NT2/D1 (cell line): ENCODE measurements at regions not wholly inside any gene's neighbourhood (a gene's known extent, or its start where the extent isn't known, plus 50 kb on each side); places are given as distances from the start of the nearest gene placed in this dataset.
"Not testable (repeated sequence)": the region's sequence is repeated elsewhere in the genome, so short reads cannot be mapped to it uniquely, and the experiment has no call there.

ENCODE experiments used
- DNase-seq: peaks from one replicate; pipeline ENCODE4 v3.0.0-alpha.2; 2011; ENCODE audit warnings: low read depth, low spot score
- H3K27me3 ChIP-seq: 2 replicates; pipeline ENCODE4 v1.6.0; 2011; ENCODE audit warnings: mild to moderate bottlenecking; ENCODE audit not compliant: insufficient read length, insufficient read depth
- H3K36me3 ChIP-seq: 2 replicates; pipeline ENCODE4 v1.6.1; 2011; ENCODE audit warnings: mild to moderate bottlenecking, low read length, mixed read lengths; ENCODE audit not compliant: insufficient read depth, insufficient read length
- H3K4me1 ChIP-seq: 2 replicates; pipeline ENCODE4 v1.5.1; 2011; ENCODE audit not compliant: insufficient read depth, insufficient read length
- H3K4me3 ChIP-seq: 2 replicates; pipeline ENCODE4 v1.5.1; 2011; ENCODE audit warnings: low read depth; ENCODE audit not compliant: insufficient read length
- H3K9ac ChIP-seq: 2 replicates; pipeline ENCODE4 v1.6.0; 2011; ENCODE audit warnings: low read depth; ENCODE audit not compliant: insufficient read length
- H3K9me3 ChIP-seq: 2 replicates; pipeline ENCODE4 v1.5.1; 2011; ENCODE audit warnings: mild to moderate bottlenecking, low read length; ENCODE audit not compliant: insufficient read depth
- SUZ12 ChIP-seq: IDR thresholded peaks from 2 replicates; pipeline ENCODE4 v1.6.1; 2011; ENCODE audit not compliant: insufficient read length, insufficient read depth; ENCODE audit errors: extremely low read depth
- YY1 ChIP-seq: IDR thresholded peaks from 2 replicates; pipeline ENCODE4 v1.6.1; 2011; ENCODE audit not compliant: insufficient read length, insufficient read depth
- ZNF274 ChIP-seq: IDR thresholded peaks from 2 replicates; pipeline ENCODE4 v1.6.1; 2011; ENCODE audit warnings: mild to moderate bottlenecking, low read depth, low read length

GRCh38 chrX:127877318-127877717 lies 174.9 kb downstream of the ACTRT1 start:
- Histone ChIP-seq H3K4me1 (no peaks in the 10 kb centered on the region), H3K27me3 (no peaks in the 10 kb centered on the region), H3K4me3 (no peak overlapping the region), H3K9me3 (no peaks in the 10 kb centered on the region), H3K9ac (no peak overlapping the region), H3K36me3 (no peaks in the 10 kb centered on the region)
- no peak for DNase-seq
- TF ChIP-seq SUZ12 (no peak), YY1 (no peak), ZNF274 (no peak)

GRCh38 chrX:127873637-127874036 lies 178.6 kb downstream of the ACTRT1 start:
- H3K9me3 ChIP-seq: no peaks in the 10 kb centered on the region
- no peak overlapping the region for H3K4me3 ChIP-seq
- TF ChIP-seq YY1 (no peak), SUZ12 (no peak), ZNF274 (no peak)
- DNase-seq: no peak
- no peaks in the 10 kb centered on the region for H3K27me3 ChIP-seq
- H3K36me3 ChIP-seq: no peaks in the 10 kb centered on the region
- no peaks in the 10 kb centered on the region for H3K4me1 ChIP-seq
- no peak overlapping the region for H3K9ac ChIP-seq

- H3K9ac ChIP-seq, H3K36me3 ChIP-seq, H3K4me3 ChIP-seq, H3K9me3 ChIP-seq, DNase-seq, H3K27me3 ChIP-seq, H3K4me1 ChIP-seq: not testable (repeated sequence)
Measured at GRCh38 chrX:127866857-127867256, 185.3 kb downstream of the ACTRT1 start.

DNA sequence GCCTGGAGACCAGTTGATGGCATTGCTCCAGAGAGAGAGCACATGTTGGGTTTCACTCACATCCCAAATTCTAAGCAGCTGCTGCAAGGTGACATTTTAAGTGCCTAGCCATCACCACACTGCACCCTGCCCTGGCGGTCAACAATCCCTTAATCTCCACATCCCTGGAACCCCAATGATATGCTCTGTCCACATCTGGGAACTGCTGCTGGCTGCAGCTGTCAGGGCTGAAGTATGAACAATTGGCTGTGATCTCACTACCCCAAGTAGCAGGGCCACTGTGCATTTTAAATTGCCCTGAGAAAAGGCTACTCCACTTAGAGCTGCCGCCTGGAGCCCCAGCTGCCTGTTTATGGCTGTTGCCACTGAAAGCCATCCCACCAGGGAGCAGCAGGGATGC lies 190.6 kb downstream of the ACTRT1 start:
- no peaks in the 10 kb centered on the region for H3K9me3 ChIP-seq
- no peaks in the 10 kb centered on the region for H3K4me1 ChIP-seq
- DNase-seq: no peak
- no peak overlapping the region for H3K9ac ChIP-seq
- no peak for TF ChIP-seq SUZ12
- TF ChIP-seq ZNF274: no peak
- no peak for TF ChIP-seq YY1
- no peaks in the 10 kb centered on the region for H3K36me3 ChIP-seq
- H3K4me3 ChIP-seq: no peak overlapping the region
- H3K27me3 ChIP-seq: no peaks in the 10 kb centered on the region
